CD4-positive, alpha-beta T cell (primary cell): ENCODE measurements at regions not wholly inside any gene's neighbourhood (a gene's known extent, or its start where the extent isn't known, plus 50 kb on each side); places are given as distances from the start of the nearest gene placed in this dataset.

ENCODE experiments used
- ATAC-seq: fragments of 200-7000 bp; cut with Tn5 transposase; one replicate; pipeline ENCODE4 v1.10.0; 2022; ENCODE audit warnings: mild to moderate bottlenecking; ENCODE audit not compliant: poor library complexity
- CTCF ChIA-PET: fragments of 350-600 bp; sonication (Branson Sonifier 250); formaldehyde crosslinking; loops from one replicate; lab custom pipeline; 2021; ENCODE audit warnings: antibody characterized with exemption, inconsistent platforms; lab: Charles Lee
- POLR2A ChIA-PET: fragments of 350-600 bp; sonication (Branson Sonifier 250); formaldehyde crosslinking; loops from one replicate; lab custom pipeline; 2021; ENCODE audit warnings: antibody characterized with exemption, inconsistent platforms; lab: Charles Lee
- DNase-seq, 14 experiments: peaks; one replicate each; pipeline ENCODE4 v3.0.0-alpha.2; 2013 to 2020; ENCODE audit warnings: mixed read lengths in 2 of 14
- H3K27ac ChIP-seq, 2 donors: one replicate each; pipeline versions ENCODE4 v1.5.1 to v1.7.0; 2013; ENCODE audit warnings: low read length in 2 of 2, low read depth in 1 of 2, mild to moderate bottlenecking in 1 of 2
- H3K27me3 ChIP-seq, 2 experiments: 1 replicate in 1 of 2; 2 replicates in 1 of 2; pipeline versions ENCODE4 v1.6.1 to v1.7.0; 2013; ENCODE audit warnings: low read length in 2 of 2, control low read depth in 1 of 2, mild to moderate bottlenecking in 1 of 2, moderate library complexity in 1 of 2; ENCODE audit not compliant: insufficient read depth in 2 of 2, control insufficient read depth in 1 of 2
- H3K36me3 ChIP-seq: one replicate; pipeline ENCODE4 v1.6.1; 2013; ENCODE audit warnings: low read length, control low read depth; ENCODE audit not compliant: insufficient read depth
- H3K4me1 ChIP-seq: one replicate; pipeline ENCODE4 v1.6.1; 2013; ENCODE audit warnings: low read length, control low read depth; ENCODE audit not compliant: insufficient read depth
- H3K4me3 ChIP-seq: one replicate; pipeline ENCODE4 v1.5.1; 2013; ENCODE audit warnings: mild to moderate bottlenecking, low read length, moderate library complexity
- H3K9me3 ChIP-seq, 2 experiments: 1 replicate in 1 of 2; 2 replicates in 1 of 2; pipeline versions ENCODE4 v1.6.1 to v1.7.0; 2013; ENCODE audit warnings: low read length in 2 of 2, mild to moderate bottlenecking in 2 of 2, control low read depth in 1 of 2, moderate library complexity in 1 of 2; ENCODE audit not compliant: control insufficient read depth in 1 of 2, insufficient read depth in 1 of 2
- H3K27ac Mint-ChIP-seq: one replicate; pipeline ENCODE4 v1.8.0; 2020; ENCODE audit warnings: mixed read lengths
- H3K27me3 Mint-ChIP-seq: one replicate; pipeline ENCODE4 v1.8.0; 2021; ENCODE audit warnings: mixed read lengths
- H3K36me3 Mint-ChIP-seq: one replicate; pipeline ENCODE4 v1.8.0; 2021; ENCODE audit warnings: low read depth, mixed read lengths
- H3K4me1 Mint-ChIP-seq: one replicate; pipeline ENCODE4 v1.8.0; 2021; ENCODE audit warnings: low read depth, mixed read lengths
- H3K4me3 Mint-ChIP-seq: one replicate; pipeline ENCODE4 v1.8.0; 2020; ENCODE audit warnings: mild to moderate bottlenecking, mixed read lengths
- H3K9me3 Mint-ChIP-seq: one replicate; pipeline ENCODE4 v1.8.0; 2020; ENCODE audit warnings: mixed read lengths
- CTCF ChIP-seq: fragments of 200-600 bp; IDR thresholded peaks from one replicate; pipeline ENCODE4 v1.8.0; 2022; ENCODE audit warnings: antibody characterized with exemption, mild to moderate bottlenecking
- intact Hi-C, 2 experiments: fragments of 100-400 bp; cut with DNase I in 1 of 2; cut with micrococcal nuclease in 1 of 2; formaldehyde crosslinking; loops; one replicate each; pipeline versions ENCODE4 v1.15.1 to v1.9.0; 2023 to 2025; cut with DNase I, micrococcal nuclease

- no peak overlapping the region for H3K4me3 ChIP-seq
- no peaks in the 10 kb centered on the region for H3K36me3 ChIP-seq
- intact Hi-C loops = no loop called here
- DNase-seq = no peak
- ChIA-PET POLR2A (no interaction called here), CTCF (no interaction called here)
- H3K27ac Mint-ChIP-seq = no peak overlapping the region
- H3K9me3 ChIP-seq = no peaks in the 10 kb centered on the region
- no peaks in the 10 kb centered on the region for H3K36me3 Mint-ChIP-seq
- H3K27ac ChIP-seq = no peak overlapping the region
- no peak for TF ChIP-seq CTCF
- H3K4me1 Mint-ChIP-seq = no peaks in the 10 kb centered on the region
- H3K4me1 ChIP-seq = no peaks in the 10 kb centered on the region
- no peak for ATAC-seq
- H3K4me3 Mint-ChIP-seq = no peak overlapping the region
- no peaks in the 10 kb centered on the region for H3K27me3 ChIP-seq
- no peaks in the 10 kb centered on the region for H3K27me3 Mint-ChIP-seq
- H3K9me3 Mint-ChIP-seq = no peaks in the 10 kb centered on the region
Measured at GRCh38 chr1:239049571-239049970, 336.8 kb upstream of the CHRM3 start.

- Histone ChIP-seq H3K27ac (no peak overlapping the region), H3K36me3 (no peaks in the 10 kb centered on the region), H3K27me3 (no peaks in the 10 kb centered on the region), H3K9me3 (peaks cover 0 to 6% of the 10 kb centered on the region in 2 experiments), H3K4me3 (no peak overlapping the region), H3K4me1 (no peaks in the 10 kb centered on the region)
- TF ChIP-seq CTCF = no peak
- CTCF ChIA-PET = no interaction called here
- peaks cover 3% of the 10 kb centered on the region for H3K9me3 Mint-ChIP-seq
- no peak for DNase-seq
- ATAC-seq = no peak
- no peak overlapping the region for H3K4me3 Mint-ChIP-seq
- intact Hi-C loops = no loop called here
- no peaks in the 10 kb centered on the region for H3K27me3 Mint-ChIP-seq
- no peaks in the 10 kb centered on the region for H3K4me1 Mint-ChIP-seq
- POLR2A ChIA-PET = no interaction called here
- H3K36me3 Mint-ChIP-seq = no peaks in the 10 kb centered on the region
- H3K27ac Mint-ChIP-seq = no peak overlapping the region
Measured at GRCh38 chr1:239044829-239045228, 341.5 kb upstream of the CHRM3 start.

GRCh38 chr1:239040523-239040922 is 345.8 kb upstream of the CHRM3 start:
- H3K36me3 ChIP-seq = no peaks in the 10 kb centered on the region
- peaks cover 7% of the 10 kb centered on the region for H3K9me3 Mint-ChIP-seq
- CTCF ChIA-PET = interaction anchor here (0.5 kb wide), 1 partner anchor 994 kb away, joined by 3 read pairs; no protein-coding TSS in a partner anchor
- no peak overlapping the region for H3K4me3 ChIP-seq
- H3K27me3 ChIP-seq = no peaks in the 10 kb centered on the region
- ATAC-seq (no peak), DNase-seq (no peak)
- POLR2A ChIA-PET = no interaction called here
- no peak for TF ChIP-seq CTCF
- no peaks in the 10 kb centered on the region for H3K4me1 ChIP-seq
- H3K27me3 Mint-ChIP-seq = no peaks in the 10 kb centered on the region
- no peak overlapping the region for H3K4me3 Mint-ChIP-seq
- H3K9me3 ChIP-seq = peaks cover 0 to 6% of the 10 kb centered on the region in 2 experiments
- no peaks in the 10 kb centered on the region for H3K4me1 Mint-ChIP-seq
- H3K36me3 Mint-ChIP-seq = no peaks in the 10 kb centered on the region
- intact Hi-C loops = no loop called here
- H3K27ac Mint-ChIP-seq = no peak overlapping the region
- no peak overlapping the region for H3K27ac ChIP-seq
